ENCODE measurements at regions not wholly inside any gene's neighbourhood (a gene's known extent, or its start where the extent isn't known, plus 50 kb on each side); places are given as distances from the start of the nearest gene placed in this dataset.

GRCh38 chr12:89882792-89883191, 174.2 kb upstream of the ATP2B1 start:
- DNase-seq, result no peak
- Histone ChIP-seq H2AK5ac (ENCODE audit: insufficient read length, low read length) (no peak overlapping the region), H4K91ac (ENCODE audit: insufficient read length, low read depth, low read length) (no peak overlapping the region), H3T11ph (ENCODE audit: low read length) (no peak overlapping the region), H3K79me2 (ENCODE audit: insufficient read depth, low read length) (no peaks in the 10 kb centered on the region), H3K4ac (ENCODE audit: low read depth, low read length) (no peak overlapping the region), H3K9ac (ENCODE audit: extremely low read depth, insufficient read length, low read length) (no peak overlapping the region), H4K20me1 (ENCODE audit: control insufficient read depth, insufficient read depth, insufficient read length) (no peaks in the 10 kb centered on the region), H4K5ac (ENCODE audit: insufficient read length, low read depth, low read length) (no peak overlapping the region), H2BK15ac (ENCODE audit: low read depth, low read length) (no peak overlapping the region), H2BK5ac (ENCODE audit: insufficient read length, low read length) (no peak overlapping the region), H4K8ac (replicated peaks; ENCODE audit: insufficient read length, low read depth, low read length) (no peak overlapping the region), H3K14ac (ENCODE audit: insufficient read depth, low read length) (no peak overlapping the region), H3K9me3 (ENCODE audit: control insufficient read depth, low read depth, low read length) (no peaks in the 10 kb centered on the region), H3K4me2 (ENCODE audit: insufficient read depth, insufficient read length, low read length) (no peak overlapping the region), H2BK120ac (ENCODE audit: low read depth, low read length, poor library complexity, severe bottlenecking) (no peak overlapping the region), H3K79me1 (ENCODE audit: insufficient read depth, low read depth, low read length, poor library complexity, severe bottlenecking) (no peaks in the 10 kb centered on the region), H2BK20ac (ENCODE audit: low read depth, low read length, poor library complexity, severe bottlenecking) (no peak overlapping the region), H3K56ac (ENCODE audit: insufficient read length, low read depth, low read length) (no peak overlapping the region), H3K18ac (ENCODE audit: insufficient read length, low read depth, low read length) (no peak overlapping the region), H3K4me1 (ENCODE audit: insufficient read depth, low read length) (peaks cover 6% of the 10 kb centered on the region), H3K27ac (ENCODE audit: insufficient read length, low read depth, low read length) (no peak overlapping the region), H2BK12ac (ENCODE audit: insufficient read length, low read depth, low read length) (no peak overlapping the region), H3K27me3 (ENCODE audit: insufficient read depth, low read length) (no peaks in the 10 kb centered on the region), H3K23me2 (ENCODE audit: insufficient read length, low read depth, low read length, poor library complexity, severe bottlenecking) (no peaks in the 10 kb centered on the region), H2AFZ (ENCODE audit: low read length) (no peak overlapping the region), H3K23ac (ENCODE audit: insufficient read length, low read depth, low read length) (no peak overlapping the region)
- no peak overlapping the region for H3K4me3 Mint-ChIP-seq
- H3K27me3 Mint-ChIP-seq (ENCODE audit: low read depth), result peaks cover 3% of the 10 kb centered on the region; the same call in 1 of the 2 replicates
- H3K27ac Mint-ChIP-seq, result no peak overlapping the region
- H3K9me3 Mint-ChIP-seq, result no peaks in the 10 kb centered on the region; a peak in 1 of 5 replicates
- 0 out of 7 replicates have a peak, but pooled peaks cover 0 to 3% (median 0%) of the 10 kb centered on the region in 3 experiments for H3K36me3 Mint-ChIP-seq (ENCODE audit: insufficient read depth in 1 of 3, low read depth in 3 of 3)
- TF ChIP-seq, protein P1, sequence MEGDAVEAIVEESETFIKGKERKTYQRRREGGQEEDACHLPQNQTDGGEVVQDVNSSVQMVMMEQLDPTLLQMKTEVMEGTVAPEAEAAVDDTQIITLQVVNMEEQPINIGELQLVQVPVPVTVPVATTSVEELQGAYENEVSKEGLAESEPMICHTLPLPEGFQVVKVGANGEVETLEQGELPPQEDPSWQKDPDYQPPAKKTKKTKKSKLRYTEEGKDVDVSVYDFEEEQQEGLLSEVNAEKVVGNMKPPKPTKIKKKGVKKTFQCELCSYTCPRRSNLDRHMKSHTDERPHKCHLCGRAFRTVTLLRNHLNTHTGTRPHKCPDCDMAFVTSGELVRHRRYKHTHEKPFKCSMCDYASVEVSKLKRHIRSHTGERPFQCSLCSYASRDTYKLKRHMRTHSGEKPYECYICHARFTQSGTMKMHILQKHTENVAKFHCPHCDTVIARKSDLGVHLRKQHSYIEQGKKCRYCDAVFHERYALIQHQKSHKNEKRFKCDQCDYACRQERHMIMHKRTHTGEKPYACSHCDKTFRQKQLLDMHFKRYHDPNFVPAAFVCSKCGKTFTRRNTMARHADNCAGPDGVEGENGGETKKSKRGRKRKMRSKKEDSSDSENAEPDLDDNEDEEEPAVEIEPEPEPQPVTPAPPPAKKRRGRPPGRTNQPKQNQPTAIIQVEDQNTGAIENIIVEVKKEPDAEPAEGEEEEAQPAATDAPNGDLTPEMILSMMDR (conservative IDR thresholded peaks at IDR 0.05), result no peak
- peaks cover 40 to 45% of the 10 kb centered on the region in 2 experiments for H3K4me1 Mint-ChIP-seq

Measured in H9 (cell line).